ENCODE measurements at regions not wholly inside any gene's neighbourhood (a gene's known extent, or its start where the extent isn't known, plus 50 kb on each side); places are given as distances from the start of the nearest gene placed in this dataset.

GRCh38 chr13:106232681-106233080 is 302.8 kb downstream of the EFNB2 start:
- no peak for DNase-seq
- Histone ChIP-seq H3K27ac (no peak overlapping the region), H3K9me3 (replicated peaks in 1 of 3) (peaks cover 0 to 6% (median 0%) of the 10 kb centered on the region in 3 donors), H3K27me3 (no peaks in the 10 kb centered on the region), H3K36me3 (replicated peaks in 1 of 2) (no peaks in the 10 kb centered on the region), H3K4me3 (no peak overlapping the region), H3K4me1 (replicated peaks in 1 of 2) (no peaks in the 10 kb centered on the region)
- 62 to 71% (median 65%) methylated on average over 3 of the region's 3 CpGs for WGBS, 4 donors
- TF ChIP-seq, protein P1, sequence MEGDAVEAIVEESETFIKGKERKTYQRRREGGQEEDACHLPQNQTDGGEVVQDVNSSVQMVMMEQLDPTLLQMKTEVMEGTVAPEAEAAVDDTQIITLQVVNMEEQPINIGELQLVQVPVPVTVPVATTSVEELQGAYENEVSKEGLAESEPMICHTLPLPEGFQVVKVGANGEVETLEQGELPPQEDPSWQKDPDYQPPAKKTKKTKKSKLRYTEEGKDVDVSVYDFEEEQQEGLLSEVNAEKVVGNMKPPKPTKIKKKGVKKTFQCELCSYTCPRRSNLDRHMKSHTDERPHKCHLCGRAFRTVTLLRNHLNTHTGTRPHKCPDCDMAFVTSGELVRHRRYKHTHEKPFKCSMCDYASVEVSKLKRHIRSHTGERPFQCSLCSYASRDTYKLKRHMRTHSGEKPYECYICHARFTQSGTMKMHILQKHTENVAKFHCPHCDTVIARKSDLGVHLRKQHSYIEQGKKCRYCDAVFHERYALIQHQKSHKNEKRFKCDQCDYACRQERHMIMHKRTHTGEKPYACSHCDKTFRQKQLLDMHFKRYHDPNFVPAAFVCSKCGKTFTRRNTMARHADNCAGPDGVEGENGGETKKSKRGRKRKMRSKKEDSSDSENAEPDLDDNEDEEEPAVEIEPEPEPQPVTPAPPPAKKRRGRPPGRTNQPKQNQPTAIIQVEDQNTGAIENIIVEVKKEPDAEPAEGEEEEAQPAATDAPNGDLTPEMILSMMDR (IDR thresholded peaks at IDR 0.05), result no peak
- TF ChIP-seq POLR2A (IDR thresholded peaks at IDR 0.05), result no peak
- intact Hi-C loops (cut with DNase I), result no loop called here

DNA sequence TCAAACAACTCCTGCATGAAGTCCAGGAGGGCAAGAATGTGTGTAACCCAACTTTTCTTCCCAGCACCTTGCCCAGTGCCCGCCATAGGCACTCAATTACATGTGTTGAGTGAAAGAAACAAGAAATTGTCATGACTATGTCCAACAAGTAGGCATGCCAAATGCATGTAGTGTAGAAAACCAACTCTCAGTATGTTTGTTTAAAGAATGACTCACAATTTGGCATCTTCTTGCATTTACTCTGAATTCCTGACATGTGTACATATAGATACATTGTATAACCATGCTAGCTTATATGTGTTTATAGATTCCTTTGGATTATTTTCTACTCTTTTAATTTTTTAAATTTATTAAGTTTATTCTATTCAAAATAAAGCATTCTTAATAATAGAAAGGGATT is 305.0 kb downstream of the EFNB2 start:
- H3K4me3 ChIP-seq, result no peak overlapping the region
- intact Hi-C loops (cut with DNase I), result no loop called here
- no peak for DNase-seq
- H3K27ac ChIP-seq, result no peak overlapping the region
- no peaks in the 10 kb centered on the region for H3K36me3 ChIP-seq (replicated peaks in 1 of 2)
- TF ChIP-seq, protein P1 (IDR thresholded peaks at IDR 0.05), result no peak
- TF ChIP-seq POLR2A (IDR thresholded peaks at IDR 0.05), result no peak
- peaks cover 0 to 6% (median 0%) of the 10 kb centered on the region in 3 donors for H3K9me3 ChIP-seq (replicated peaks in 1 of 3)
- 37 to 92% (median 85%) methylated on average over 1 of the region's 1 CpG for WGBS, 4 donors
- no peaks in the 10 kb centered on the region for H3K4me1 ChIP-seq (replicated peaks in 1 of 2)
- no peaks in the 10 kb centered on the region for H3K27me3 ChIP-seq

DNA sequence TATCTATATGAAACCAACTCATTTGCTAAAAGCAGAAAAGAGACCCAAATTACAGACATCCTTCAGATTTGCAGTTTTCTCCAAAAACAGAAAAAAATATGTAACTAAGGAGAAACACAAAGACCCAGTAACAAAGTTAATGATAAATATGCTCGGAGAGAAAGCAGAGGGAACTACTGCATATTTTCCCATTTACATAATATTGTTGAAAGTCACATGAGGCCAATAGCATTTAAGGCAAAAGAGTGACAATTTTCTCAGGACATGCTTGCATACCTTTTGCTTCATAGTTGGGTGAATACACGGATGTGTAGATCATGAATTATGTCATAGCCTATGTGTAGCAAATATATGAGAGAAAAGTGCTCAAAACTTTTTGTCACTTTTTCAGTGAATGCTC is 310.3 kb downstream of the EFNB2 start:
- 60 to 73% (median 69%) methylated on average over 2 of the region's 2 CpGs for WGBS, 4 donors

DNA sequence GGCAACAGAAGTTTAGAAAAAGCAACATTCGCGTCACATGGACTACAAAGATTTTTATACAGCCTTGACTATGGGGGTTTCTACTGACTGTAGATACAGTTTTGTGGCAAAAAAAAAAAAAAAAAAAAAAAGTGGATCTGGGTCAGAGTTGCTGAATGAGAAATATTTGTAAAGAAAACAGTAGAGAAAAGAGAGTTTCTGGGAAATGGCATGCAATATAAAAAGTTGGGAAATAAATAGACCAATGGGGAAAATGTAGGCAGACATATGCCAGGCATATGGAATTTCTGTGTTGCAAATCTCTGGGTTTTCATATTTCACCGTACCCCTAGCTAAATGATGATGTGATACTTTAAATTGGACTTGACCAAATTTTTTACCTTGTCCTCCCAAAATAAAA is 315.3 kb downstream of the EFNB2 start:
- intact Hi-C loops (cut with DNase I), result no loop called here
- 66 to 82% (median 74%) methylated on average over 3 of the region's 3 CpGs for WGBS, 4 donors
- no peaks in the 10 kb centered on the region for H3K4me1 ChIP-seq (replicated peaks in 1 of 2)

More for the DNA sequence above, 310.3 kb downstream of the EFNB2 start:
- intact Hi-C loops (cut with DNase I), result no loop called here
- Histone ChIP-seq H3K36me3 (replicated peaks in 1 of 2) (no peaks in the 10 kb centered on the region), H3K9me3 (replicated peaks in 1 of 3) (no peaks in the 10 kb centered on the region), H3K4me3 (no peak overlapping the region), H3K27me3 (no peaks in the 10 kb centered on the region), H3K27ac (no peak overlapping the region), H3K4me1 (replicated peaks in 1 of 2) (no peaks in the 10 kb centered on the region)
- no peak for DNase-seq
- TF ChIP-seq POLR2A (IDR thresholded peaks at IDR 0.05), result no peak
- TF ChIP-seq, protein P1 (IDR thresholded peaks at IDR 0.05), result no peak

More for the DNA sequence above, 315.3 kb downstream of the EFNB2 start:
- H3K27me3 ChIP-seq, result no peaks in the 10 kb centered on the region
- DNase-seq, result no peak
- no peaks in the 10 kb centered on the region for H3K9me3 ChIP-seq (replicated peaks in 1 of 3)
- H3K36me3 ChIP-seq (replicated peaks in 1 of 2), result no peaks in the 10 kb centered on the region
- H3K27ac ChIP-seq, result no peak overlapping the region
- H3K4me3 ChIP-seq, result no peak overlapping the region
- TF ChIP-seq, protein P1 (IDR thresholded peaks at IDR 0.05), result no peak
- TF ChIP-seq POLR2A (IDR thresholded peaks at IDR 0.05), result no peak
